Endodermal cell (in vitro differentiated cells): ENCODE measurements at regions not wholly inside any gene's neighbourhood (a gene's known extent, or its start where the extent isn't known, plus 50 kb on each side); places are given as distances from the start of the nearest gene placed in this dataset.

Source experiments
- DNase-seq: peaks from one replicate; pipeline ENCODE4 v3.0.0-alpha.2; 2017
- H3K27ac ChIP-seq: 2 replicates; pipeline ENCODE4 v1.5.1; 2013; ENCODE audit warnings: mild to moderate bottlenecking, low read depth, low read length, moderate library complexity
- H3K27me3 ChIP-seq: 2 replicates; pipeline ENCODE4 v1.6.1; 2013; ENCODE audit warnings: mild to moderate bottlenecking, low read length, moderate library complexity; ENCODE audit not compliant: insufficient read depth, control insufficient read depth, poor library complexity, severe bottlenecking
- H3K36me3 ChIP-seq: 2 replicates; pipeline ENCODE4 v1.7.0; 2013; ENCODE audit warnings: mild to moderate bottlenecking, low read length, moderate library complexity; ENCODE audit not compliant: control insufficient read depth, insufficient read depth
- H3K4me1 ChIP-seq: one replicate; pipeline ENCODE4 v1.7.0; 2013; ENCODE audit warnings: low read length; ENCODE audit not compliant: control insufficient read depth, insufficient read depth
- H3K4me3 ChIP-seq: 2 replicates; pipeline ENCODE4 v1.5.1; 2013; ENCODE audit warnings: mild to moderate bottlenecking, low read length, moderate library complexity
- H3K9ac ChIP-seq: 2 replicates; pipeline ENCODE4 v1.6.1; 2013; ENCODE audit warnings: mild to moderate bottlenecking, low read length, moderate library complexity; ENCODE audit not compliant: poor library complexity, severe bottlenecking; ENCODE audit errors: extremely low read depth
- H3K9me3 ChIP-seq: 2 replicates; pipeline ENCODE4 v1.6.1; 2013; ENCODE audit warnings: mild to moderate bottlenecking, low read length, moderate library complexity; ENCODE audit not compliant: control insufficient read depth
- H3K27ac Mint-ChIP-seq: 2 replicates; pipeline ENCODE4 v1.8.0; 2020; ENCODE audit warnings: mixed read lengths
- H3K27me3 Mint-ChIP-seq: 2 replicates; pipeline ENCODE4 v1.8.0; 2021; ENCODE audit warnings: mild to moderate bottlenecking, mixed read lengths; ENCODE audit not compliant: insufficient read depth
- H3K36me3 Mint-ChIP-seq: 2 replicates; pipeline ENCODE4 v1.8.0; 2020; ENCODE audit warnings: low read depth, mixed read lengths
- H3K4me1 Mint-ChIP-seq: 2 replicates; pipeline ENCODE4 v1.8.0; 2020; ENCODE audit warnings: mixed read lengths
- H3K4me3 Mint-ChIP-seq: 2 replicates; pipeline ENCODE4 v1.8.0; 2020; ENCODE audit warnings: mild to moderate bottlenecking, moderate library complexity, mixed read lengths
- H3K9me3 Mint-ChIP-seq: 2 replicates; pipeline ENCODE4 v1.8.0; 2020; ENCODE audit warnings: mild to moderate bottlenecking, mixed read lengths
- CTCF ChIP-seq: fragments of 200-600 bp; sonication (generic); conservative IDR thresholded peaks from 2 replicates; pipeline ENCODE4 v1.5.0; 2021; ENCODE audit warnings: antibody characterized with exemption, mild to moderate bottlenecking
- WGBS, 2 experiments: methylation state at CpG; one replicate each; pipeline versions ENCODE4 v1.1.5 to v1.1.7; 2013; ENCODE audit warnings: missing lambda C conversion rate in 2 of 2, mixed read lengths in 1 of 2; ENCODE audit not compliant: insufficient coverage in 1 of 2, insufficient read length in 1 of 2; 5-methylcytosine and 5-hydroxymethylcytosine counted together

GRCh38 chr2:200159829-200160781 lies 146.4 kb upstream of the SPATS2L start:
- no peak overlapping the region for H3K9ac ChIP-seq
- 77 to 84% methylated on average over 6 to 11 of the region's 11 CpGs for WGBS, 2 experiments
- TF ChIP-seq CTCF, result no peak
- no peak overlapping the region for H3K27ac ChIP-seq
- Mint-ChIP-seq H3K9me3 (peaks cover 17% of the 10 kb centered on the region), H3K27me3 (no peaks in the 10 kb centered on the region), H3K4me1 (peaks cover 11% of the 10 kb centered on the region), H3K27ac (peak overlapping the region; percentile 36), H3K36me3 (no peaks in the 10 kb centered on the region), H3K4me3 (no peak overlapping the region)
- H3K4me3 ChIP-seq, result no peak overlapping the region
- no peak for DNase-seq
- no peaks in the 10 kb centered on the region for H3K36me3 ChIP-seq
- peaks cover 17% of the 10 kb centered on the region for H3K9me3 ChIP-seq
- H3K27me3 ChIP-seq, result no peaks in the 10 kb centered on the region
- peaks cover 3% of the 10 kb centered on the region for H3K4me1 ChIP-seq

- WGBS, 2 experiments, result 85 to 100% methylated on average over 3 of the region's 3 CpGs
- Mint-ChIP-seq H3K27ac (no peak overlapping the region), H3K36me3 (no peaks in the 10 kb centered on the region), H3K9me3 (peaks cover 28% of the 10 kb centered on the region), H3K4me1 (peaks cover 11% of the 10 kb centered on the region), H3K4me3 (no peak overlapping the region), H3K27me3 (no peaks in the 10 kb centered on the region)
- no peak for TF ChIP-seq CTCF
- Histone ChIP-seq H3K9me3 (peaks cover 17% of the 10 kb centered on the region), H3K27me3 (no peaks in the 10 kb centered on the region), H3K27ac (no peak overlapping the region), H3K4me1 (peaks cover 3% of the 10 kb centered on the region), H3K9ac (no peak overlapping the region), H3K4me3 (no peak overlapping the region), H3K36me3 (no peaks in the 10 kb centered on the region)
- peak; percentile 62 for DNase-seq
These were observed 145.0 kb upstream of the SPATS2L start for GRCh38 chr2:200161458-200161857.

- WGBS, 2 experiments, result 85 to 100% methylated on average over 1 of the region's 1 CpG
These were observed 140.8 kb upstream of the SPATS2L start for GRCh38 chr2:200165687-200166086.

More at GRCh38 chr2:200165687-200166086, 140.8 kb upstream of the SPATS2L start:
- no peak overlapping the region for H3K9ac ChIP-seq
- no peaks in the 10 kb centered on the region for H3K27me3 ChIP-seq
- Mint-ChIP-seq H3K4me3 (no peak overlapping the region), H3K4me1 (no peaks in the 10 kb centered on the region), H3K9me3 (peaks cover 28% of the 10 kb centered on the region), H3K36me3 (no peaks in the 10 kb centered on the region), H3K27ac (no peak overlapping the region), H3K27me3 (no peaks in the 10 kb centered on the region)
- H3K9me3 ChIP-seq, result peaks cover 17% of the 10 kb centered on the region
- no peak for TF ChIP-seq CTCF
- H3K4me1 ChIP-seq, result no peaks in the 10 kb centered on the region
- H3K4me3 ChIP-seq, result no peak overlapping the region
- no peaks in the 10 kb centered on the region for H3K36me3 ChIP-seq
- H3K27ac ChIP-seq, result no peak overlapping the region
- DNase-seq, result no peak
